Endothelial cell of umbilical vein (primary cell): ENCODE measurements at regions not wholly inside any gene's neighbourhood (a gene's known extent, or its start where the extent isn't known, plus 50 kb on each side); places are given as distances from the start of the nearest gene placed in this dataset.

Experiments
- EZH2 ChIP-seq: IDR thresholded peaks from 2 replicates; pipeline ENCODE4 v1.6.1; 2012; ENCODE audit warnings: borderline replicate concordance, low read depth, mild to moderate bottlenecking, moderate library complexity, low read length, inconsistent platforms; ENCODE audit not compliant: severe bottlenecking
- GATA2 ChIP-seq: IDR thresholded peaks from 2 replicates; pipeline ENCODE4 v1.7.0; 2011; ENCODE audit warnings: low read depth, mild to moderate bottlenecking, moderate library complexity, mixed read lengths, low read length; ENCODE audit not compliant: insufficient read length, insufficient read depth
- JUN ChIP-seq: IDR thresholded peaks from 2 replicates; pipeline ENCODE4 v1.6.1; 2011; ENCODE audit warnings: borderline replicate concordance, low read depth; ENCODE audit not compliant: insufficient read length, insufficient read depth
- POLR2A ChIP-seq: IDR thresholded peaks from 2 replicates; pipeline ENCODE4 v1.6.1; 2012; ENCODE audit warnings: low read depth, mild to moderate bottlenecking, control low read depth, low read length
- TF ChIP-seq, protein P1 (sequence below), 2 donors: IDR thresholded peaks; 1 replicate in 1 of 2; 2 replicates in 1 of 2; pipeline ENCODE4 v1.5.1; 2011; ENCODE audit warnings: low read length in 2 of 2, mild to moderate bottlenecking in 2 of 2, moderate library complexity in 2 of 2, control low read depth in 1 of 2, inconsistent platforms in 1 of 2, low read depth in 1 of 2; ENCODE audit not compliant: insufficient read depth in 1 of 2; ENCODE audit errors: extremely low read depth in 1 of 2

DNA sequence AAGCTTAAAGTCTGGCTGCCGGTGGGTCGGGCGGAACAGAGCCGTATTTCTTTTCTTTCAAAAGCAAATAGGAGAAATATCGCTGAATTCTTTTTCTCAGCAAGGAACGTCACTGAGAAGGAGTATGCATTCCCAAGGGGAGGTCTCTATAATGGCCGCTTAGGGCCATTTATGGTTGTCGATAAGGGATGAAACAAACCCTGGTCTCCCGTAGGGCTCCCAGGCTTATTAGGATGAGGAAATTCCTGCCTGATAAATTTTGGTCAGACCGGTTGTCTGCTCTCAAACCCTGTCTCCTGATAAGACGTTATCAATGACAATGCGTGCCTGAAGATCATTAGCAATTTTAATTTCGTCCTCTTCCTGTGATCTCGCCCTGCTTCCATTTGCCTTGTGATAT lies 227.7 kb upstream of the ZEB2 start:
- TF ChIP-seq EZH2 (no peak), GATA2 (no peak), JUN (no peak), POLR2A (no peak)
- TF ChIP-seq, protein P1, sequence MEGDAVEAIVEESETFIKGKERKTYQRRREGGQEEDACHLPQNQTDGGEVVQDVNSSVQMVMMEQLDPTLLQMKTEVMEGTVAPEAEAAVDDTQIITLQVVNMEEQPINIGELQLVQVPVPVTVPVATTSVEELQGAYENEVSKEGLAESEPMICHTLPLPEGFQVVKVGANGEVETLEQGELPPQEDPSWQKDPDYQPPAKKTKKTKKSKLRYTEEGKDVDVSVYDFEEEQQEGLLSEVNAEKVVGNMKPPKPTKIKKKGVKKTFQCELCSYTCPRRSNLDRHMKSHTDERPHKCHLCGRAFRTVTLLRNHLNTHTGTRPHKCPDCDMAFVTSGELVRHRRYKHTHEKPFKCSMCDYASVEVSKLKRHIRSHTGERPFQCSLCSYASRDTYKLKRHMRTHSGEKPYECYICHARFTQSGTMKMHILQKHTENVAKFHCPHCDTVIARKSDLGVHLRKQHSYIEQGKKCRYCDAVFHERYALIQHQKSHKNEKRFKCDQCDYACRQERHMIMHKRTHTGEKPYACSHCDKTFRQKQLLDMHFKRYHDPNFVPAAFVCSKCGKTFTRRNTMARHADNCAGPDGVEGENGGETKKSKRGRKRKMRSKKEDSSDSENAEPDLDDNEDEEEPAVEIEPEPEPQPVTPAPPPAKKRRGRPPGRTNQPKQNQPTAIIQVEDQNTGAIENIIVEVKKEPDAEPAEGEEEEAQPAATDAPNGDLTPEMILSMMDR (IDR thresholded peaks at IDR 0.05; ENCODE audit: extremely low read depth in 1 of 2, insufficient read depth in 1 of 2, low read depth in 1 of 2, low read length in 2 of 2) = no peak
